H1 (cell line): ENCODE measurements at regions not wholly inside any gene's neighbourhood (a gene's known extent, or its start where the extent isn't known, plus 50 kb on each side); places are given as distances from the start of the nearest gene placed in this dataset.
A peak's percentile ranks its signal among the peaks of the same experiment; 100 is the strongest.

ENCODE experiments used
- BRCA1 ChIP-seq: IDR thresholded peaks from 2 replicates; pipeline ENCODE4 v1.6.1; 2012; ENCODE audit warnings: low read depth, low read length, improper control_type of control experiment
- CREB1 ChIP-seq: IDR thresholded peaks from 2 replicates; pipeline ENCODE4 v1.6.1; 2012; ENCODE audit warnings: inconsistent platforms
- JUND ChIP-seq: IDR thresholded peaks from 2 replicates; pipeline ENCODE4 v1.6.1; 2011; ENCODE audit warnings: mild to moderate bottlenecking, improper control_type of control experiment, low read length
- MAX ChIP-seq: IDR thresholded peaks from 2 replicates; pipeline ENCODE4 v1.6.1; 2012; ENCODE audit warnings: inconsistent platforms
- SIRT6 ChIP-seq: IDR thresholded peaks from one replicate; pipeline ENCODE4 v1.7.1; 2012; ENCODE audit warnings: low read length, inconsistent platforms
- USF2 ChIP-seq: IDR thresholded peaks from 2 replicates; pipeline ENCODE4 v1.6.1; 2011; ENCODE audit warnings: low read length, improper control_type of control experiment
- YY1 ChIP-seq: IDR thresholded peaks from 2 replicates; pipeline ENCODE4 v1.6.1; 2011; ENCODE audit warnings: low read depth, mild to moderate bottlenecking, low read length

- TF ChIP-seq CREB1 = peak; percentile 46; the same call in 1 of the 2 replicates
- peak; percentile 67; the same call in 1 of the 2 replicates for TF ChIP-seq YY1
- TF ChIP-seq SIRT6 = no peak
- no peak for TF ChIP-seq MAX
- TF ChIP-seq JUND = no peak
- no peak for TF ChIP-seq USF2
- no peak for TF ChIP-seq BRCA1
- TF ChIP-seq, all 59 proteins: peak for 4
Measured at GRCh38 chr6:163956571-163957407, 542.3 kb downstream of the QKI start (continued).
